Smooth muscle cell (in vitro differentiated cells): ENCODE measurements at regions not wholly inside any gene's neighbourhood (a gene's known extent, or its start where the extent isn't known, plus 50 kb on each side); places are given as distances from the start of the nearest gene placed in this dataset.

Experiments
- DNase-seq: peaks from one replicate; lab custom pipeline; 2025; ENCODE audit not compliant: unreplicated experiment; lab: John Stamatoyannopoulos, UW
- H2AFZ ChIP-seq: fragments of 200-600 bp; sonication (generic); 2 replicates; pipeline ENCODE4 v1.6.0; 2016; ENCODE audit warnings: antibody characterized with exemption, low read depth, mild to moderate bottlenecking
- H3F3A ChIP-seq: fragments of 200-600 bp; sonication (generic); 2 replicates; pipeline ENCODE4 v1.6.0; 2017; ENCODE audit warnings: antibody characterized with exemption, low read depth
- H3K27ac ChIP-seq: fragments of 200-600 bp; sonication (generic); 2 replicates; pipeline ENCODE4 v1.5.1; 2016; ENCODE audit warnings: low read depth, mild to moderate bottlenecking
- H3K27me3 ChIP-seq: fragments of 200-600 bp; sonication (generic); 2 replicates; pipeline ENCODE4 v1.6.1; 2016; ENCODE audit warnings: low read depth, mild to moderate bottlenecking
- H3K36me3 ChIP-seq: fragments of 200-600 bp; sonication (generic); 2 replicates; pipeline ENCODE4 v1.5.1; 2016; ENCODE audit warnings: low read depth
- H3K4me1 ChIP-seq: fragments of 200-600 bp; sonication (generic); 2 replicates; pipeline ENCODE4 v1.5.1; 2016; ENCODE audit warnings: low read depth
- H3K4me2 ChIP-seq: fragments of 200-600 bp; sonication (generic); 2 replicates; pipeline ENCODE4 v1.6.0; 2016; ENCODE audit warnings: mild to moderate bottlenecking
- H3K4me3 ChIP-seq: fragments of 200-600 bp; sonication (generic); 2 replicates; pipeline ENCODE4 v1.5.1; 2016; ENCODE audit warnings: mild to moderate bottlenecking
- H3K79me2 ChIP-seq: fragments of 200-600 bp; sonication (generic); 2 replicates; pipeline ENCODE4 v1.6.0; 2016; ENCODE audit warnings: low read depth, mild to moderate bottlenecking
- H3K9ac ChIP-seq: fragments of 200-600 bp; sonication (generic); 2 replicates; pipeline ENCODE4 v1.6.0; 2016; ENCODE audit warnings: low read depth
- H3K9me3 ChIP-seq: fragments of 200-600 bp; sonication (generic); replicated peaks from 2 replicates; pipeline ENCODE4 v1.5.1; 2016; ENCODE audit warnings: low read depth
- H4K20me1 ChIP-seq: fragments of 200-600 bp; sonication (generic); 2 replicates; pipeline ENCODE4 v1.6.0; 2016; ENCODE audit warnings: low read depth
- CTCF ChIP-seq: fragments of 200-600 bp; sonication (generic); IDR thresholded peaks from 2 replicates; pipeline ENCODE4 v1.5.1; 2017; ENCODE audit warnings: borderline replicate concordance, mild to moderate bottlenecking, antibody characterized with exemption; ENCODE audit not compliant: insufficient read depth, poor library complexity, severe bottlenecking
- WGBS: methylation state at CpG from one replicate; pipeline ENCODE4 v1.1.7; 2016; ENCODE audit warnings: low lambda C conversion rate; 5-methylcytosine and 5-hydroxymethylcytosine counted together

- H3K4me1 ChIP-seq: no peaks in the 10 kb centered on the region
- no peaks in the 10 kb centered on the region for H3K36me3 ChIP-seq
- H4K20me1 ChIP-seq: no peaks in the 10 kb centered on the region
- no peak overlapping the region for H3K27ac ChIP-seq
- no peaks in the 10 kb centered on the region for H3K79me2 ChIP-seq
- H3K9ac ChIP-seq: no peak overlapping the region
- 83% methylated on average over 10 of the region's 10 CpGs for WGBS
- H2AFZ ChIP-seq: no peak overlapping the region
- TF ChIP-seq CTCF: no peak
- no peak overlapping the region for H3K4me2 ChIP-seq
- no peak overlapping the region for H3K4me3 ChIP-seq
- no peaks in the 10 kb centered on the region for H3K9me3 ChIP-seq
- no peaks in the 10 kb centered on the region for H3F3A ChIP-seq
- DNase-seq: no peak
- no peaks in the 10 kb centered on the region for H3K27me3 ChIP-seq
These were observed 62.0 kb upstream of the TUNAR start for GRCh38 chr14:95814363-95815225.

GRCh38 chr14:95811813-95812212, 64.8 kb upstream of the TUNAR start:
- TF ChIP-seq CTCF: no peak

GRCh38 chr14:95808371-95808770, 68.3 kb upstream of the TUNAR start:
- no peak for DNase-seq
- H2AFZ ChIP-seq: no peak overlapping the region
- no peaks in the 10 kb centered on the region for H4K20me1 ChIP-seq

More at GRCh38 chr14:95811813-95812212, 64.8 kb upstream of the TUNAR start:
- no peaks in the 10 kb centered on the region for H3K36me3 ChIP-seq
- 94% methylated on average over 4 of the region's 4 CpGs for WGBS
- H3K9ac ChIP-seq: no peak overlapping the region
- H3F3A ChIP-seq: no peaks in the 10 kb centered on the region
- DNase-seq: no peak
- no peak overlapping the region for H3K4me2 ChIP-seq
- no peak overlapping the region for H2AFZ ChIP-seq
- no peaks in the 10 kb centered on the region for H3K27me3 ChIP-seq
- H3K79me2 ChIP-seq: no peaks in the 10 kb centered on the region
- no peak overlapping the region for H3K27ac ChIP-seq
- H3K4me3 ChIP-seq: no peak overlapping the region
- no peaks in the 10 kb centered on the region for H4K20me1 ChIP-seq
- no peaks in the 10 kb centered on the region for H3K9me3 ChIP-seq
- no peaks in the 10 kb centered on the region for H3K4me1 ChIP-seq

More at GRCh38 chr14:95808371-95808770, 68.3 kb upstream of the TUNAR start:
- Histone ChIP-seq H3K9ac (no peak overlapping the region), H3K4me3 (no peak overlapping the region), H3F3A (no peaks in the 10 kb centered on the region), H3K9me3 (peaks cover 4% of the 10 kb centered on the region), H3K27ac (no peak overlapping the region), H3K4me2 (no peak overlapping the region), H3K79me2 (no peaks in the 10 kb centered on the region), H3K27me3 (no peaks in the 10 kb centered on the region), H3K36me3 (no peaks in the 10 kb centered on the region), H3K4me1 (no peaks in the 10 kb centered on the region)
- WGBS: 90% methylated on average over 1 of the region's 1 CpG
- TF ChIP-seq CTCF: no peak
